ENCODE measurements at regions not wholly inside any gene's neighbourhood (a gene's known extent, or its start where the extent isn't known, plus 50 kb on each side); places are given as distances from the start of the nearest gene placed in this dataset.
A peak's percentile ranks its signal among the peaks of the same experiment; 100 is the strongest.

DNA sequence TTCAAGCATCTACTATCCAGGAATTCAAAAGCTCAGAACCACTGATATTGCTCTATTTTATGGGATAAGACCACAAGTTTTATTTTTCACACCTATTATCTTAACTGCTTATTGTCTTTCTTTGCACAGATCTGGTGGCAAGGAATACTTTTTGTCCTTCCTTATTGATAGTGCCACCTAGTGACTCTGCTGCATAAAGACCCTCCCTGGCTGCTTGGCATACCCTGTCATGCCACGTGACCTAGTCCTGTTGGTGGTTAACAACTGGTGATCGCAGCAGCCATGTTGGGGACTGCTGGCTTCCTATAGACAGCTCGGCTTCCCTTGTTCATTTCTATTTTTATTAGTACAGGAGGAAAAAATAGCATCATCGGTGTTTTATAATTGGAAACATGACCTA, 236.3 kb downstream of the MEX3B start:
- Mint-ChIP-seq H3K4me1 (peaks cover 9% of the 10 kb centered on the region), H3K27ac (peak overlapping the region; percentile 32; the same call in 1 of the 2 replicates), H3K27me3 (ENCODE audit: low read depth) (no peaks in the 10 kb centered on the region; the same call in 1 of the 2 replicates), H3K36me3 (no peaks in the 10 kb centered on the region; the same call in 1 of the 2 replicates), H3K4me3 (no peak overlapping the region), H3K9me3 (no peaks in the 10 kb centered on the region; the same call in 1 of the 2 replicates)
- TF ChIP-seq, protein P1, sequence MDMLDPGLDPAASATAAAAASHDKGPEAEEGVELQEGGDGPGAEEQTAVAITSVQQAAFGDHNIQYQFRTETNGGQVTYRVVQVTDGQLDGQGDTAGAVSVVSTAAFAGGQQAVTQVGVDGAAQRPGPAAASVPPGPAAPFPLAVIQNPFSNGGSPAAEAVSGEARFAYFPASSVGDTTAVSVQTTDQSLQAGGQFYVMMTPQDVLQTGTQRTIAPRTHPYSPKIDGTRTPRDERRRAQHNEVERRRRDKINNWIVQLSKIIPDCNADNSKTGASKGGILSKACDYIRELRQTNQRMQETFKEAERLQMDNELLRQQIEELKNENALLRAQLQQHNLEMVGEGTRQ (CRISPR knock-in tag; IDR thresholded peaks at IDR 0.05), result peak; percentile 81
- TF ChIP-seq, protein P2, sequence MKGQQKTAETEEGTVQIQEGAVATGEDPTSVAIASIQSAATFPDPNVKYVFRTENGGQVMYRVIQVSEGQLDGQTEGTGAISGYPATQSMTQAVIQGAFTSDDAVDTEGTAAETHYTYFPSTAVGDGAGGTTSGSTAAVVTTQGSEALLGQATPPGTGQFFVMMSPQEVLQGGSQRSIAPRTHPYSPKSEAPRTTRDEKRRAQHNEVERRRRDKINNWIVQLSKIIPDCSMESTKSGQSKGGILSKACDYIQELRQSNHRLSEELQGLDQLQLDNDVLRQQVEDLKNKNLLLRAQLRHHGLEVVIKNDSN (CRISPR knock-in tag; IDR thresholded peaks at IDR 0.05), result peak; percentile 69; the same call in 1 of the 2 replicates
- TF ChIP-seq, protein P3, sequence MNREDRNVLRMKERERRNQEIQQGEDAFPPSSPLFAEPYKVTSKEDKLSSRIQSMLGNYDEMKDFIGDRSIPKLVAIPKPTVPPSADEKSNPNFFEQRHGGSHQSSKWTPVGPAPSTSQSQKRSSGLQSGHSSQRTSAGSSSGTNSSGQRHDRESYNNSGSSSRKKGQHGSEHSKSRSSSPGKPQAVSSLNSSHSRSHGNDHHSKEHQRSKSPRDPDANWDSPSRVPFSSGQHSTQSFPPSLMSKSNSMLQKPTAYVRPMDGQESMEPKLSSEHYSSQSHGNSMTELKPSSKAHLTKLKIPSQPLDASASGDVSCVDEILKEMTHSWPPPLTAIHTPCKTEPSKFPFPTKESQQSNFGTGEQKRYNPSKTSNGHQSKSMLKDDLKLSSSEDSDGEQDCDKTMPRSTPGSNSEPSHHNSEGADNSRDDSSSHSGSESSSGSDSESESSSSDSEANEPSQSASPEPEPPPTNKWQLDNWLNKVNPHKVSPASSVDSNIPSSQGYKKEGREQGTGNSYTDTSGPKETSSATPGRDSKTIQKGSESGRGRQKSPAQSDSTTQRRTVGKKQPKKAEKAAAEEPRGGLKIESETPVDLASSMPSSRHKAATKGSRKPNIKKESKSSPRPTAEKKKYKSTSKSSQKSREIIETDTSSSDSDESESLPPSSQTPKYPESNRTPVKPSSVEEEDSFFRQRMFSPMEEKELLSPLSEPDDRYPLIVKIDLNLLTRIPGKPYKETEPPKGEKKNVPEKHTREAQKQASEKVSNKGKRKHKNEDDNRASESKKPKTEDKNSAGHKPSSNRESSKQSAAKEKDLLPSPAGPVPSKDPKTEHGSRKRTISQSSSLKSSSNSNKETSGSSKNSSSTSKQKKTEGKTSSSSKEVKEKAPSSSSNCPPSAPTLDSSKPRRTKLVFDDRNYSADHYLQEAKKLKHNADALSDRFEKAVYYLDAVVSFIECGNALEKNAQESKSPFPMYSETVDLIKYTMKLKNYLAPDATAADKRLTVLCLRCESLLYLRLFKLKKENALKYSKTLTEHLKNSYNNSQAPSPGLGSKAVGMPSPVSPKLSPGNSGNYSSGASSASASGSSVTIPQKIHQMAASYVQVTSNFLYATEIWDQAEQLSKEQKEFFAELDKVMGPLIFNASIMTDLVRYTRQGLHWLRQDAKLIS (CRISPR knock-in tag; IDR thresholded peaks at IDR 0.05; ENCODE audit: borderline replicate concordance), result no peak
- TF ChIP-seq, protein P4, sequence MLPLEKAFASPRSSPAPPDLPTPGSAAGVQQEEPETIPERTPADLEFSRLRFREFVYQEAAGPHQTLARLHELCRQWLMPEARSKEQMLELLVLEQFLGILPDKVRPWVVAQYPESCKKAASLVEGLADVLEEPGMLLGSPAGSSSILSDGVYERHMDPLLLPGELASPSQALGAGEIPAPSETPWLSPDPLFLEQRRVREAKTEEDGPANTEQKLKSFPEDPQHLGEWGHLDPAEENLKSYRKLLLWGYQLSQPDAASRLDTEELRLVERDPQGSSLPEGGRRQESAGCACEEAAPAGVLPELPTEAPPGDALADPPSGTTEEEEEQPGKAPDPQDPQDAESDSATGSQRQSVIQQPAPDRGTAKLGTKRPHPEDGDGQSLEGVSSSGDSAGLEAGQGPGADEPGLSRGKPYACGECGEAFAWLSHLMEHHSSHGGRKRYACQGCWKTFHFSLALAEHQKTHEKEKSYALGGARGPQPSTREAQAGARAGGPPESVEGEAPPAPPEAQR (CRISPR knock-in tag; IDR thresholded peaks at IDR 0.05), result 0 out of 2 replicates have a peak, but pooled peaks have one; percentile 24
- ChIA-PET CTCF (interaction anchor here (0.5 to 2.1 kb wide), 4 partner anchors 52 to 399 kb away, joined by 3 to 10 read pairs (median 3); no protein-coding TSS in a partner anchor), POLR2A (no interaction called here)
- peak; percentile 41 for DNase-seq (ENCODE audit: low spot score)
- peak; percentile 83 for ATAC-seq

DNA sequence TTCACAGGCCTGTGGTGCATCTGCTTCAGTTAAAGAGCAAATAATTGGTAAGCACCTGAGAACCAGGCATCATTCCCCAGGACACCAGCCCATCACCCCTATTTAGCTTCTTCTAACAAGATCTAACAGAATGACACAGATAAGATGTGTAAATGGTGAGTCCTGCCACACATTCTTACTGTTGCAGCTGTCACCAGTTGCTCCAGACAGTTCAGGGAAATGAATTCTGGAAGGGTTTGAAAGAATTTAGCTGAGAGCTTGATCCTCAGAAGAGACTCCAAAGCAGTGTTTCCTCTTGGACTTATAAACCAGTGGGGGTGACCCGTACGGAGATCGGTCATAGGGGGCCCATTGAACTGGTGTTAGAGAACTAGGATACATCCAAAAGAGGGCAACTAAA, 238.0 kb downstream of the MEX3B start:
- TF ChIP-seq, protein P5, sequence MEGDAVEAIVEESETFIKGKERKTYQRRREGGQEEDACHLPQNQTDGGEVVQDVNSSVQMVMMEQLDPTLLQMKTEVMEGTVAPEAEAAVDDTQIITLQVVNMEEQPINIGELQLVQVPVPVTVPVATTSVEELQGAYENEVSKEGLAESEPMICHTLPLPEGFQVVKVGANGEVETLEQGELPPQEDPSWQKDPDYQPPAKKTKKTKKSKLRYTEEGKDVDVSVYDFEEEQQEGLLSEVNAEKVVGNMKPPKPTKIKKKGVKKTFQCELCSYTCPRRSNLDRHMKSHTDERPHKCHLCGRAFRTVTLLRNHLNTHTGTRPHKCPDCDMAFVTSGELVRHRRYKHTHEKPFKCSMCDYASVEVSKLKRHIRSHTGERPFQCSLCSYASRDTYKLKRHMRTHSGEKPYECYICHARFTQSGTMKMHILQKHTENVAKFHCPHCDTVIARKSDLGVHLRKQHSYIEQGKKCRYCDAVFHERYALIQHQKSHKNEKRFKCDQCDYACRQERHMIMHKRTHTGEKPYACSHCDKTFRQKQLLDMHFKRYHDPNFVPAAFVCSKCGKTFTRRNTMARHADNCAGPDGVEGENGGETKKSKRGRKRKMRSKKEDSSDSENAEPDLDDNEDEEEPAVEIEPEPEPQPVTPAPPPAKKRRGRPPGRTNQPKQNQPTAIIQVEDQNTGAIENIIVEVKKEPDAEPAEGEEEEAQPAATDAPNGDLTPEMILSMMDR (IDR thresholded peaks at IDR 0.05), result no peak
- TF ChIP-seq NR1H2 (CRISPR knock-in tag; IDR thresholded peaks at IDR 0.05) (no peak), SMAD4 (CRISPR knock-in tag; IDR thresholded peaks at IDR 0.05) (no peak), JUN (CRISPR knock-in tag; IDR thresholded peaks at IDR 0.05) (no peak), NR2C2 (CRISPR knock-in tag; IDR thresholded peaks at IDR 0.05) (no peak), RORB (CRISPR knock-in tag; IDR thresholded peaks at IDR 0.05) (no peak)
- ChIA-PET POLR2A (no interaction called here), CTCF (no interaction called here)
- ATAC-seq (no peak), DNase-seq (ENCODE audit: low spot score) (no peak)
- peaks cover 9% of the 10 kb centered on the region for H3K4me1 Mint-ChIP-seq
- no peaks in the 10 kb centered on the region; the same call in 1 of the 2 replicates for H3K27me3 Mint-ChIP-seq (ENCODE audit: low read depth)
- H3K36me3 Mint-ChIP-seq, result no peaks in the 10 kb centered on the region; the same call in 1 of the 2 replicates
- no peak overlapping the region for H3K27ac Mint-ChIP-seq
- no peaks in the 10 kb centered on the region; the same call in 1 of the 2 replicates for H3K9me3 Mint-ChIP-seq
- H3K4me3 Mint-ChIP-seq, result no peak overlapping the region

DNA sequence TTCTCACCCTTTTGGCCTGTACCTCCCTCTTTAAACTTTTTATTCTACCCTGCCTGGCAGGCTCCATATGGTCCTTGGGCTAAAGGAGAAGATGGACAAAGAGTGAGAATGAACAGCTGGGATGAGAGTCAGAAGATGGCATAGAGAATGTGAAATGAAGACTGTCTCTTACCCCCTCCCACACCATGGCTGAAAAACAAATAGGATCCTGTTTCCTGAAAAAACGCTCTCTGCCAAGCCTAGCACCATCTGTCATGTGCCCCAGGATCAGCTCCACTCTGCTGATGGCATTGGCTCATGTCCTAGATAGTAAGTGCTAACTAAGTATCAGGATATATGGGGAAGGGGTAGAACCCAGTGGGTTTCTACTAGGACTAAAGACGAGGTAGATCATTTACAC, 238.6 kb downstream of the MEX3B start:
- Mint-ChIP-seq H3K27me3 (ENCODE audit: low read depth) (no peaks in the 10 kb centered on the region; the same call in 1 of the 2 replicates), H3K4me3 (no peak overlapping the region), H3K4me1 (peaks cover 9% of the 10 kb centered on the region), H3K9me3 (no peaks in the 10 kb centered on the region; the same call in 1 of the 2 replicates), H3K36me3 (no peaks in the 10 kb centered on the region; the same call in 1 of the 2 replicates), H3K27ac (no peak overlapping the region)
- POLR2A ChIA-PET, result no interaction called here
- DNase-seq (ENCODE audit: low spot score), result no peak
- CTCF ChIA-PET, result no interaction called here
- no peak for ATAC-seq
- TF ChIP-seq, protein P6, sequence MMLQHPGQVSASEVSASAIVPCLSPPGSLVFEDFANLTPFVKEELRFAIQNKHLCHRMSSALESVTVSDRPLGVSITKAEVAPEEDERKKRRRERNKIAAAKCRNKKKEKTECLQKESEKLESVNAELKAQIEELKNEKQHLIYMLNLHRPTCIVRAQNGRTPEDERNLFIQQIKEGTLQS (CRISPR knock-in tag; conservative IDR thresholded peaks at IDR 0.05), result no peak
- TF ChIP-seq NR1H2 (CRISPR knock-in tag; IDR thresholded peaks at IDR 0.05), result no peak
